ENCODE measurements at regions not wholly inside any gene's neighbourhood (a gene's known extent, or its start where the extent isn't known, plus 50 kb on each side); places are given as distances from the start of the nearest gene placed in this dataset.

DNA sequence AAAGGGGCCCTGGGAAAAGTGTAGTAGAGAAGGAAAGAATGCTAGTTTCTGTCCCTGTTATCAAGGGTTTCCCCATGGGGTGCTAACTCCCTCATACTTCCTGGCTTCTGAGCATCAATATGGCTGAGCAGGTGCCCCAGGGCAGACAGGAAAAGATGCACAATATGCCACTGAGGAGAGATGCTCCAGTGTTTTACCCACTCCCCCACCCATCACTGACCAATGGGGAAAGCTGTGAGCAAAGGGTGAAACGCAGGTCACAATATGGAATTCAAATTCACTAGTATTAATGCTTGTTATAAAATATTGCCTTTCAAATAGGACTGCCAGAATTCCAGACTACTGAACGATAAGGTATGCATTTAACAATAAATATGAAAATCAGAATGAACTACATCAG is 187.5 kb upstream of the CTNNB1 start:
- no peak for DNase-seq (ENCODE audit: low read depth in 4 of 4, low spot score in 3 of 4)

DNA sequence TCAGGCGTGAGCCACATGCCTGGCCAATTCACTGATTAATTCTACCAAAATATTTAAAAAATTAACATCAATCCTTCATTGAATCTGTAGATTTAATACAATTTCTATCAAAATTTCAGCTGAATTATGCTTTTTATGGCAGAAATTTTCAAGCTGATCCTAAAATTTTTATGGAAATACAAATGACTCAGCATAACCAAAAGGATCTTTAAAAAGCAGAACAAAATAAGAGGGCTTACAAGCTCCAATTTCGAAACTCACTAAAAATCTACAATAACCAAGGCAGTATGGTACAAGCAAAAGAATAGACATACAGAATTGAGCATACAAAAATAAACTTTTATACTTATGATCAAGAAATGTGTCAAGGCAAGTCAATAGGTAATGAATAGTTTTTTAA is 180.4 kb upstream of the CTNNB1 start:
- no peak for DNase-seq (ENCODE audit: low read depth in 4 of 4, low spot score in 3 of 4)

DNA sequence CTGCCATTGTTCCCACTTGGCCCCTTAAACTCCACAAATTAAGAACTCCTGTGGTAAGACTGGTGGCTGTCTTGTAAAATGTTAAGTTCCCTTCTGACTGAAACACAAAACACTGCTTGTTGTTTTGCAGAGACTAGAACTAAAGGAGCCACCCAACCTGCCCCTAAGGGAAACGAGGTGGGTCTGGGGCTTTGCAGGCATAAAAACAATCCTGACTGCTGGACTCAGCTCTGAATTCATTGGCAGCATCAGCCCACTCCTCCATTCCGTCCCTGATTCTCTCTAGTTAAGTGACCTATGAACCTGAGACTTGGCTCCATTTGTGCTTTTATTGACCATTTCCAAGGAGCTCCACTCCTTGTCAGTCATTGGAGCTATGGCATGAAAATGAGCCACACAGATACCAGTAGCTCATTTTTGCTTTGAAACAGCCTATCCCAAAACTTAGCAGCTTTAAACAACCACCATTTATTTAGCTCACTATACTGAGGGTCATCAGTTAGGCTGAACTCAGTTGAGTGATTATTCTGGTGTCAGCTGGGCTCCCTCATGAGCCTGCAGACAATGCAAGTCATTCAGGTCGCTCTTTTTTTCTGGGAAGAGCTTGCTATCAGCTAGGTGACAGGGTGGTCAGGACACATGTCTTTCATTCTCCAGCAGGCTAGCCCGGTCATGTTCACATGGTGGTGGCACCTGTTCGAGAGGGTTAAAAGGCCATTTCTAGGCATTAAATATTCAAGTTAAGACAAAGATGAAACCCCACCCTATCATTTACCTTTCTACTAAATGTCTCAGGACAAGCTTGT is 175.1 kb upstream of the CTNNB1 start:
- no peak for DNase-seq (ENCODE audit: low read depth in 4 of 4, low spot score in 3 of 4)

DNA sequence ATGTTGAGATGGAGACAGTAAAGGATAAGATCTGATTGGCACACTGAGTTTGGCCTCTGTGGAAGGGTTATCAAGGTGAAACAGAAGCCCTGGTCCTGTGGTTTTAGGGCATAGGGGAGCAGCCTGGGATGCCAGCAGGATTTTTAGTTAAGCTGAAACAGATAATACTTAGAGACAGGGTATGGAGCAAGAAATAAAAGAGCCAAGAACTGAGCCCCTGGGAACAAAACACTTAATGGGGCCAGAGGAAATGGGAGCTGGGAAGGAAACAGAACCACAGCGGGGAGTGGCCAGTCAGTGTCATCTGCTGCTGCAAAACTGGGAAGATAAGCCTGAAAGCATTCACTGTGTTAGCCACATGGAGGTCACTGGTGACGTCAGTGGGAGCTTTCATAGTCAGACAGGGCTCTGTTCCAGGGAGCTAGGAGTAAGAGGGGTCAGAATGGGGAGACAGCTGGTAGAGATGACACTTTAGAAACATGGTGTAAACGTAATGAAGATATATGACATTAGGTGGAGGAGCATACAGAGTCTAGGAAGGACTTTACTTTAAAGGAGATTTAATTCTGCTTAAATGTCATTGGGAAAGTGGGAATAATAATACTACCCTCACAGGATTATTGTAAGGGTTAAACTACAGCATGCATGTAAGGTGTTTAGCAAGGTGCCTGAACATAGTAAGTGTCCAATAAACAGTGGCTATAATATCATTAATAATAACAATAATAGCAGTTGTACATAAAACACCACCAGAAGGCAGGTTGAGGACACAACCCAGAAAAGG is 172.7 kb upstream of the CTNNB1 start:
- peak in 3 of 4 donors; percentile 30 to 55 (median 43) for DNase-seq (ENCODE audit: low read depth in 4 of 4, low spot score in 3 of 4)

DNA sequence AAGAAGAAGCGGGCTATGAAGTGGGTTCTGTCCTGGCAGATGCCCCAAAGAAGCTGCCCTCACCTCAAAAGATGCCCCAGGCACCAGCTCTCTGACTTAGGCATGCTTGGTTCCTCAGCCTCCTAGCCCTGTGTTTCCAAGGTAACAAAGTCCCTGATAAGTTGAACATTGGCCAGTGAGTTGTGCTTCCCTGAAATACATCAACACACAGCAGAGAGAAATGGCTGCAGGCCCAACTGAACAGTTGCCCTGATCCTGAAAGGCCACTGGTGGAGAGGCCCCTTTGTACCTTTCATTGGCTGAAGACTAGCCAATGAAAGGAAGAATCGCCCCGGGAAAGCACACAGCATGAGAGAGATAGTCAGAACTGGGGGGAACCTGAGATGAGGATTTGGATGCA is 169.9 kb upstream of the CTNNB1 start:
- no peak for DNase-seq (ENCODE audit: low read depth in 4 of 4, low spot score in 3 of 4)

DNA sequence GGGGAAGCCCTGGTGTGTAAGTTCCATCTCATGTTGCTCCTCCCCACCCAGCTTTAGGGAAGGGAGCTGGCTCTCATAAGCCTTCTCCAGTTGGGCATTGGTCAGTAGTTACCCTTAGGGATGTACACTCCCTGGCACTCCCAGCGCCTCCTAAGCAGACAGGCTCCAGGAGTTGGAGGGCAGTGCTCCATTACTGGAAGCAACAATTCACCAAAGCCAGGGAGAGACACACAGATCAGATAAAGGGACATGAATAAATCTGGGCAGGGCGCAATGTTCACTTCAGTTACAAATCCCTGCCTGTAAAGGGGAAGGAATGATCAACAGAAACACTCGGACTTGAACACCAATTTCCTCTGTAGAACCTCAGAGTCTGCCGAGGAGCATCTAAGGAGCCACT is 169.1 kb upstream of the CTNNB1 start:
- no peak for DNase-seq (ENCODE audit: low read depth in 4 of 4, low spot score in 3 of 4)

DNA sequence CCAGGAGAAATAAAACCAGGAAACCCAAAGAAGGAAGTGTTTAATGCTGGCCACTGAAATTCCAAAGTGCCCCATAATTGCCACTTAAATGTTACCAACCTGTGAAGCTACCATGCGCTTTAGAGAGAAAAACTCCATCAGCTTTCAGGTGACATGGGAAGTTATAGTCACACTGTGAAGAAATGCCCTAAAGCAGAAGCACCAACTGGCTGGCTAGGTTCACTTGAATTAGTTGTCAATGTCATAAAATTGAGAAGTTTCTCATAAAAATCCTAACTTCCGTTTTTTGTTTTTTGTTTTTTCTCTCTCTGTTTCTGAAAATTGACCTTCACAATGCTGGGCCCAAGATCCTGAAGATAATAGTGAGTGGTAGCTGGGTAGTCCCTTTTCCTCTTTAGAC is 167.9 kb upstream of the CTNNB1 start:
- DNase-seq (ENCODE audit: low read depth in 4 of 4, low spot score in 3 of 4): no peak

DNA sequence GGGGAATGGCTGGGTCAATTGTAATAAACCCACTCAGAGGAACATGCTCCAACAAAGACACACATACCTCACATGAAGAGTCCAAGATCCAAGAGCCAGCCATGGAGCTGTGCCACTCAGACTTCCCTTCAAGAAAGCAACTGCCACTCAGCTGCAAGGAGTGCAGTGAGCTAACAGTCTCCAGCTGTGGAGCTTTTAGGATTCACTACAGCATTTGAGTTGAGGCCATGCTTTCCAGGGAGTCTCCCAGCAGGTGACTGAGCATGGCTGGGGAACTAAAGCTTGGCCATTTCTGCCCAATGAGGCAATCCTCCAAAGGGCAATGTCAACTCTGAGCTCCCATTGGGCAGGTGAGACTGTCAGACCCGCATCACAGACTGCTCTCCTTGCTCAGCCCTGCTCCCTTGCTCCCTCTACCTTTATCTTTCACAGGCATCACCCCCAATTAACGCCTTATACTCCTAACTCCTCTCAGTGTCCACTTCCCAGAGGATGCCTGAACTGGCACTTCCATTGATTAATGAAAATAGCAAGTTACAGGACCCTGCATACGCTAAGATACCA is 165.3 kb upstream of the CTNNB1 start:
- no peak for DNase-seq (ENCODE audit: low read depth in 4 of 4, low spot score in 3 of 4)

DNA sequence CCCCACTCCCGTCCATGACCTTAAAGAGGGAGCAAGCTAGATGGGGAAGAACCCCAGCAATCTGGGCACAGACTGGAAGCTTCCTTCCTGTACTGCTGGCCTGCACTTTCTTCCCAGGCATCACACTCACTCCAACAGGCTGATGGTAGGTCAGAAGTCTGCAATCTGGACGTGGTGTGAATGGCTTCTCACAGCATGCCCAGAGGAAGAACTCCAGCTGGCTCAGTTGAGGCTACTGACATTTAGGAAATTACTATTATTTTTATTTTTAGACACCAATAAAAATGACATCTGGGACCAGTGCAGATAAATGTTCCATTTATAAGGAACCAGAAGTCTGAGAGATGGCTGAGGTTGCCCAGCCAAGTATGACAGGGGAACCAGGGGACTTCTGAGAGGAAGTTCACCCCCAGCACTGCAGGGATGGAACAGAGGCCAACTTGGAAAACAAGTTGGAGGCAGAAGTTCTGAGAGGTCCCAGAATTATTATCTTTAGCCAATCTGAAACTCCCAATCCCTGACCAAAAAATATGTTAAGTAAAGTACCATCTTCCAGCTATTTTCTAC is 163.8 kb upstream of the CTNNB1 start:
- DNase-seq (ENCODE audit: low read depth in 4 of 4, low spot score in 3 of 4): no peak

DNA sequence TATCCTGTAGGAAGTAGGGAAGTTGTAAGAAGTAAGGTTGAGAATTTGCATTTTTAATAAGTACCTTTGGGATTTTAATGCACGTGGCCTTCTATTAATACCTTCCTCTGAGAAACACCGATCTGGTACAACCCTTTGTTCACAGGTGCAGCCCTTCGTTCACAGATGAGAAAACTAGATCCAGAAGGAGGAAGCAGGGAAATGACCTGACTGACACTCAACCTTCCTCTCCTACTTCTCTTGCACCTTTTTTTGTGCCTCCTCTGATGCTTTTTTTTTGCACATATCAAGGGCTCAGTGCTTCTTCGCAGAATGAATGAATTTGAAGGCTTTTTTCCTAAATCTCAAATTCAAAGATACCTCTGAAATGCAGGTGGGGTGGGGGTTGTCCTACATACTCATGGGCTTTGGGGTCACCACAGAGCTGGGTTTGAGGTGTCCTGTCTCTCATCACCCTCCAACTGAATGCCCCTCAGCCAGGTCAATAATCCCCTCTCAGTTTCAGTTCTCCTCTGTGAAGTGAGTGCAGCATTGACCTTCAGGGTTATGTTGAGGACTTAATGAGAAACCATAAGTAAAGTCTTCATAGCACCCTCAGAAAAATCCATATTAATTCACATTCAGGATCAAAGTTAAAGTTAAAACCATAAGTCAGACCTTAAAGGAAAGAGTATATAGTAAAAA is 161.5 kb upstream of the CTNNB1 start:
- no peak for DNase-seq (ENCODE audit: low read depth in 4 of 4, low spot score in 3 of 4)

DNA sequence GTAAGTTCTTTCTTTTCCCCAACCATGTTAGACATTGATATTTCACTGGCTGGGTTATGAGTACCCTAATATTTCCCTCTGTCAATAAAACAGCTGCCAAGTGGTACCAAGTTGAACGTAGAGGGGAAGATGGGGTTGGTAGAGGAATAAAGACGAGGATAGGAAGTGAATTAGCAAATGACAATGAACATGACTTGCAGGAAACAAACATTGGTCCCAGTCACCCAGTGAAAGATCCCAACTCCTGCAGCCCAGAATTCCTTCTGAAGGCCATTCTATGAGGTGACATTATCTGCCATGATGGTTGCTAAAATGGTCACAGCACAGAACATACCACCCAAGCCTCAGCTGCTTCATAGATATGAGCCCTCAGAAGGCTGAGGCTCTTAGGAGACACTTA is 159.0 kb upstream of the CTNNB1 start:
- no peak for DNase-seq (ENCODE audit: low read depth in 4 of 4, low spot score in 3 of 4)

DNA sequence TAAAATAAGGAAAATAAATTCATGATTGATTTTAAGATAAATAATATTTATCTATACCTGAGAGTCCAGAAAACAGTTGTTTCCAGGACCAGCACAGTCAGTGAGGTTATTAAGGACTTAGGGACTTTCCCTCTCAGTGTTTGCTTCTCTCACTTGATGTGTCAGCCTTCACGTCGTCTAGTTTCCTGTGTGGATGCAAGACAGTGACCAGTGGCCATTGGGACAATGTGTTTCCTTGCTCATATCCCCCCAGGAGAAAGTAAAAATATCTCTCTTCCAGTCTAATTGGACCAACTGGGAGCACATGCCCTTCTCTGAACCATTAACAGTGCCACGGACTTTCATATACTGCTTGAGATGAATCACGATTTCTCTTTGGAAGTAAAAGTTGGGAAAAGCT is 157.8 kb upstream of the CTNNB1 start:
- no peak for DNase-seq (ENCODE audit: low read depth in 4 of 4, low spot score in 3 of 4)

DNA sequence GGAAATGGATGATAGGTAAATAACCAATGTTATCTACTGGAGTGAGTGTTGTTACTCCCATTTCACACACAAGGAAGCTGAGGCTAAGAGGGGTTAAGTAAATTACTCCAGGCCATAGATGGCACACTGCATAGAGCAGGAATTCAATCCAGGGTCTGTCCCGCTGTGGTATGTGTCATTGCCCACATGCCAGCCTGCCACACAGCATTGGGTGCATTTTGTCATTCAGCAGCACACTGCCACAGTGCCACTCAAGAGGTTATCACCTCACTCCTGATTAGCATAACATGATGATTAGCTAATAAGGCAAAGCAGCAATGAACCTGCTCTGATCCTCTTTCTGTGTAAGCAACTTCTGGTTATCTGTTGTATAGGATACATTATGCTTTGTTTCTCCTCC is 157.4 kb upstream of the CTNNB1 start:
- DNase-seq (ENCODE audit: low read depth in 4 of 4, low spot score in 3 of 4): no peak

DNA sequence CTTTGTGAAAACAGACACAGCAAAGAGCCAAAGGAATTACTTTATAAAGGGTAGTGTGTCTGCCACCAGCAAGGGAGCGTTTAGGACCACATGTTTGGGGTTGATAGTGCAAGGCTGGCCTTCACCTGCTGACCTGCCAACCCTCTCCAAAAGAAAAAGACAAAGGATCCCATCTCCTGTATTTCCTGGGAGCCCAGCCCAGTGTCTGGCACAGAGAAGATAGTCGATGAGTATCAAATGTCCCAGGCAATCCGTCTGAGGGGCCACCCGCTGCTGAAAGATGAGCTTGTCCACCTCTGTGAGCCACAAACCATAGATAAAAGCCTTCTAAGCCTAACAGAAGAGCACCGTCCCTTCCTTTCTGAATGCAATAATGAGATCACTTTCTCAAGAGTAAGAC is 154.8 kb upstream of the CTNNB1 start:
- DNase-seq (ENCODE audit: low read depth in 4 of 4, low spot score in 3 of 4): no peak

DNA sequence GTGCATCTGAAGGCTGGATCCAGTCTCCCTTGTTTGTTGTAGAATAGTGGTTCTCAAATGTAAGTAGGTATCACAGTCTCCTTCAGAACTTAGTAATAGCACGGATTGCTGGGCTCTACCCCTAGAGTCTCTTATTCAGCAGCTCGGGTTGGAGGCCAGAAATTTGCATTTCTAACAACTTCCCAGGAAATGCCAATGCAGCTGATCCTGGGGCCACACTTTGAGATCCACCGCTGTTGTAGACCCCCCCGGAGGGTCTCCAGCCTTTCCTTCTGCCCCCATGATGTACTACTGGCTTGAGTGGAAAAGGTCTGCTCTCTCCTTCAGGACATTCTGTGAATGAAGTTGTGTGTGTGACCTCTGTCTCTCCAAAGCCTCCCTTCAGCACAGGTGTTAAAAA is 153.8 kb upstream of the CTNNB1 start:
- DNase-seq (ENCODE audit: low read depth in 4 of 4, low spot score in 3 of 4): no peak

DNA sequence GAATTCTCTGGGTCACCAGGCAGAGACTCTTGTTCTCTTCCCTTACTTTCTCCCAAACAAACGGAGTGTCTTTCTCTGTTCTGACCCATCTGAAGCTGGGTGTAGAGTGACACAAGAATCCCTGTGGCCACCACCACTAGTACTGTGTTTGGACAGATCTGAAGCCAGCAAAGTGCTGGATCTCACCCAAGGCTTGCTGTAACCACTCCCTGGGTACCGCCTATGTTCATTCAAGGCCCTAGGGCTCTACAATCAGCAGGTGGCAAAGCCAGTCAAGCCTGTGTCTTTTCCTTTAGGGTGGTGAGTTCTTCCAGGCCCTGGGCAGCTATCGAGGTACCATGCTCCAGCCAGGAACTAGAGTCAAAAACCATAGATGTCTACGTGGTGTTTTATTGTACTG is 149.2 kb upstream of the CTNNB1 start:
- DNase-seq (ENCODE audit: low read depth in 4 of 4, low spot score in 3 of 4): no peak

DNA sequence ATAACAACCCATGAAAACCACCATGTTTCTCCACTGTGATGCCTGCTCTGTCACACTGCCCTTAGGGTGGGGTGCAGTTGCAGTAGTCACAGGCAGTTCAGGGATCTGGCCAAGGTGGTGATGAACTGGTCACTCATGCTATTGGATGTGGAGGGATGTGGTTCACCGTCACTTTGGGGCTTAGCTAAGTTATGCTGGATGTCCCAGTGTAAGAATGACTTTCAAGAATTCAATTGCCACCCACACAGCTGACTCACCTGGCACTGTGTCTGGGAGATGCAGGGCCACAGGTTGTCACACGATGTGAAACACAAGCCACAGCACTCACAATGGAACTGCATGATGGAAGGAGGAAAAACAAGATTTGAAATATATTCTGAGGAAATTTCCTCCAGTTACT is 146.1 kb upstream of the CTNNB1 start:
- DNase-seq (ENCODE audit: low read depth in 4 of 4, low spot score in 3 of 4): no peak

DNA sequence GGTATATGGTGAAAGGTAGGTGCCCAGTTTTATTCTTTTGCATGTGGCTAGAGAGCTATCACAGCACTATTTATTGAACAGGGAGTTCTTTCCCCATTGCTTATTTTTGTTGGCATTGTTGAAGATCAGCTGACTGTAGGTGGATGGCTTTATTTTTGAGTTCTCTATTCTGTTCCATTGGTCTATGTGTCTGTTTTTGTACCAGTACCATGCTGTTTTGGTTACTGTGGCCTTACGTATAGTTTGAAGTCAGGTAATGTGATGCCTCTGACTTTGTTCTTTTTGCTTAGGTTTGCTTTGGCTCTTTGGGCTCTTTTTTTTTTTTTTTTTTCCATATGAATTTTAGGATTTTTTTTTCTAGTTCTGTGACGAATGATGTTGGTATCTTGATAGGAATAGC is 139.2 kb upstream of the CTNNB1 start:
- DNase-seq (ENCODE audit: low read depth in 4 of 4, low spot score in 3 of 4): no peak

DNA sequence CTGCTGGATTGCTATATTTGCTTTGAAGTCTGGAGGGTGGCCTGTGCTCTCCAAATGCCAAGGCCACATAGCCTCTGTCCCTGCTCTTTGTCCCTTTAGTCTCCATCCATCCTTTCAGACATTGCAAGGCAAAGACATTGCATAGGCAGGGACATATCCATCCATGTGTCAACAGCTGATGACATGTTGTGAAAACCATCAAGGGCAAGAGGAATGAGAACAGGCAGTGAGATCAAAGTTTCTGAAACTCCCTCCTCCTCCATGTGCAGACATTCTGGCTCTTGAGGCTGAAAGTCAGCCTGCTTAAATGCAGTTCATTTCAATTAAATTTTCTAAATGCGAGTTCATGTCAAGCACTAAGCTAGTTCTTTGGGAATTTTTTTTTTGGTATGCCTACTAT is 135.2 kb upstream of the CTNNB1 start:
- DNase-seq (ENCODE audit: low read depth in 4 of 4, low spot score in 3 of 4): no peak

DNA sequence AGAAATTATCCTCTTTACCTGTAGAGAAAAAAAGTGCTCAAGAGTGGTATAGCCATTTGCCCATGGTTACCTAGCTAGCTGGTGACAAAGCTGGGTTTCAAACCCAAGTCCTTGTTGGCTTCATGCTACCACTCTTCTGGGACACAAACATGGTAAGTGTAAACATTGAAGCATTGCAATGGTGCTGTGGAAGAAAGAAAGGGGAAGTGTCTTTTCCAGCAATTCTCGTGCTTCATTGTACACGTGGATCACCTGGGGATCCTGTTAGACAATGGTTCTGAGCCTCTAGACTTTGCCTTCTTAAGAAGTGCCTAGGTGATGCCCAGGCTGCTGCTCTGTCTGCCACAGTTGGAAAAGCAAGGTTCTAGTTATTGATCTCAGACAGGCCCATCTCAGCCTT is 134.8 kb upstream of the CTNNB1 start:
- no peak for DNase-seq (ENCODE audit: low read depth in 4 of 4, low spot score in 3 of 4)

DNA sequence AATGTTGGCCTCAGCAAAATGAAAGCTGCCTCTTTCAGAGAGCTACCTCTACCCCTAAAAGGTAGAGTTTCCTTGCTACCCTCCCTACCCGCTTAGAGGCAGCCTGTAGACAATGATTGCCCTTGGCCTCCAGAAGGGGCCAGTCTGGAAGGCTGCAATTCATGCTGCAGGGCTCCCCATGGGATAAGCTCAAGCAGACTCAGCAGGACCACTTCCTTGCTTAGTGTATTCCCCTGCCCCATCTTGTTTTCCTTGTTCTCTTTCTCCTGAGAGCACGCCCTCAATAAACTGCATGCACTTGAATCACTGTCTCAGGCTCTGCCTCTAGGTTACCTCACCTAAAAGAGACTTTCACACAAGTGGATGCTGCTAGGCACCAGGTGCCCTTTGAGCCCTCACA is 134.0 kb upstream of the CTNNB1 start:
- no peak for DNase-seq (ENCODE audit: low read depth in 4 of 4, low spot score in 3 of 4)

All from right renal pelvis (tissue), 4 donors.